GM12864 (cell line): ENCODE measurements at regions not wholly inside any gene's neighbourhood (a gene's known extent, or its start where the extent isn't known, plus 50 kb on each side); places are given as distances from the start of the nearest gene placed in this dataset.

ENCODE experiments used
- DNase-seq: peaks from one replicate; pipeline ENCODE4 v3.0.0-alpha.2; 2011; ENCODE audit warnings: low read depth
- H3K4me3 ChIP-seq: 2 replicates; pipeline ENCODE4 v1.5.1; 2011; ENCODE audit warnings: mild to moderate bottlenecking, low read depth, low read length, control low read depth
- CTCF ChIP-seq: IDR thresholded peaks from 2 replicates; pipeline ENCODE4 v1.5.1; 2011; ENCODE audit warnings: low read depth, mild to moderate bottlenecking, moderate library complexity, low read length, control low read depth, inconsistent platforms; ENCODE audit errors: missing control alignments

- TF ChIP-seq CTCF = no peak
- no peak overlapping the region for H3K4me3 ChIP-seq
- DNase-seq = no peak
These were observed 195.8 kb downstream of the HIPK3 start for GRCh38 chr11:33452836-33453624.

- TF ChIP-seq CTCF = no peak
- H3K4me3 ChIP-seq = no peak overlapping the region
- DNase-seq = no peak
These were observed 194.2 kb downstream of the HIPK3 start for GRCh38 chr11:33451364-33451763.

- DNase-seq = no peak
- TF ChIP-seq CTCF = no peak
- no peak overlapping the region for H3K4me3 ChIP-seq
These were observed 192.6 kb downstream of the HIPK3 start for GRCh38 chr11:33449798-33450197.

GRCh38 chr11:33448461-33449130 is 191.4 kb downstream of the HIPK3 start:
- H3K4me3 ChIP-seq = no peak overlapping the region
- TF ChIP-seq CTCF = no peak
- DNase-seq = no peak

- DNase-seq = no peak
- no peak overlapping the region for H3K4me3 ChIP-seq
- no peak for TF ChIP-seq CTCF
These were observed 188.6 kb downstream of the HIPK3 start for GRCh38 chr11:33445761-33446161.

GRCh38 chr11:33444835-33445594 is 187.8 kb downstream of the HIPK3 start:
- H3K4me3 ChIP-seq = no peak overlapping the region
- no peak for DNase-seq
- TF ChIP-seq CTCF = no peak
